PC-9 (cell line): ENCODE measurements at regions not wholly inside any gene's neighbourhood (a gene's known extent, or its start where the extent isn't known, plus 50 kb on each side); places are given as distances from the start of the nearest gene placed in this dataset.
A peak's percentile ranks its signal among the peaks of the same experiment; 100 is the strongest.

ENCODE experiments used
- BruUV-seq: library from RNA; stranded (reverse); fragments of 400-500 nt; replicated peaks from 2 replicates; lab custom pipeline; 2021; lab: Mats Ljungman, UMichigan
- CTCF ChIA-PET: fragments of 300-600 bp; sonication (Branson Sonifier 250); formaldehyde crosslinking; loops from one replicate; lab custom pipeline; 2022; ENCODE audit warnings: antibody characterized with exemption; lab: Charles Lee
- POLR2A ChIA-PET: fragments of 300-600 bp; sonication (Branson Sonifier 250); formaldehyde crosslinking; loops from one replicate; lab custom pipeline; 2022; ENCODE audit warnings: antibody characterized with exemption; ENCODE audit not compliant: unreplicated experiment; lab: Charles Lee
- DNase-seq, 2 experiments: peaks; one replicate each; pipeline versions ENCODE4 v3.0.0 to v3.0.0-alpha.2; 2015 to 2022; ENCODE audit warnings: mixed read lengths in 1 of 2
- H2AFZ ChIP-seq: fragments of 200-600 bp; sonication (generic); 2 replicates; pipeline ENCODE4 v1.8.1; 2017; ENCODE audit warnings: antibody characterized with exemption
- H3F3A ChIP-seq: fragments of 200-600 bp; sonication (generic); 2 replicates; pipeline ENCODE4 v1.8.1; 2017; ENCODE audit warnings: antibody characterized with exemption, mild to moderate bottlenecking, low read depth; ENCODE audit not compliant: insufficient read depth
- H3K27ac ChIP-seq: fragments of 200-600 bp; sonication (generic); 2 replicates; pipeline ENCODE4 v1.6.1; 2016; ENCODE audit warnings: mixed run types
- H3K27me3 ChIP-seq: fragments of 200-600 bp; sonication (generic); 2 replicates; pipeline ENCODE4 v1.6.1; 2016; ENCODE audit warnings: low read depth, mixed run types; ENCODE audit not compliant: insufficient read depth
- H3K36me3 ChIP-seq: fragments of 200-600 bp; sonication (generic); 2 replicates; pipeline ENCODE4 v1.6.1; 2016; ENCODE audit warnings: low read depth, mixed run types
- H3K4me1 ChIP-seq: fragments of 200-600 bp; sonication (generic); replicated peaks from 2 replicates; pipeline ENCODE4 v1.6.1; 2016; ENCODE audit warnings: mixed run types; ENCODE audit not compliant: insufficient read depth
- H3K4me2 ChIP-seq: fragments of 200-600 bp; sonication (generic); 2 replicates; pipeline ENCODE4 v1.6.1; 2017; ENCODE audit warnings: mixed run types
- H3K4me3 ChIP-seq: fragments of 200-600 bp; sonication (generic); 2 replicates; pipeline ENCODE4 v1.6.1; 2016; ENCODE audit warnings: mixed run types
- H3K79me2 ChIP-seq: fragments of 200-600 bp; sonication (generic); 2 replicates; pipeline ENCODE4 v1.6.1; 2017; ENCODE audit warnings: low read depth, mixed run types
- H3K9me2 ChIP-seq: fragments of 200-600 bp; sonication (generic); 2 replicates; pipeline ENCODE4 v1.8.1; 2017; ENCODE audit warnings: mild to moderate bottlenecking; ENCODE audit not compliant: insufficient read depth
- H3K9me3 ChIP-seq: fragments of 200-600 bp; sonication (generic); 2 replicates; pipeline ENCODE4 v1.8.1; 2016; ENCODE audit warnings: low read depth; ENCODE audit not compliant: insufficient read depth
- H4K20me1 ChIP-seq: fragments of 200-600 bp; sonication (generic); 2 replicates; pipeline ENCODE4 v1.8.1; 2017; ENCODE audit not compliant: insufficient read depth
- EZH2 ChIP-seq: fragments of 200-600 bp; sonication (generic); IDR thresholded peaks from 2 replicates; pipeline ENCODE4 v1.8.0; 2017; ENCODE audit warnings: antibody characterized with exemption, low read depth
- intact Hi-C: fragments of 100-400 bp; cut with micrococcal nuclease; formaldehyde crosslinking; loops from one replicate; pipeline ENCODE4 v1.10.0; 2022; ENCODE audit not compliant: unreplicated experiment
- TF ChIP-seq, protein P1 (sequence below): fragments of 200-600 bp; sonication (generic); conservative IDR thresholded peaks from 2 replicates; pipeline ENCODE4 v1.6.1; 2017; ENCODE audit warnings: mixed run types, antibody characterized with exemption, mild to moderate bottlenecking, moderate library complexity

DNA sequence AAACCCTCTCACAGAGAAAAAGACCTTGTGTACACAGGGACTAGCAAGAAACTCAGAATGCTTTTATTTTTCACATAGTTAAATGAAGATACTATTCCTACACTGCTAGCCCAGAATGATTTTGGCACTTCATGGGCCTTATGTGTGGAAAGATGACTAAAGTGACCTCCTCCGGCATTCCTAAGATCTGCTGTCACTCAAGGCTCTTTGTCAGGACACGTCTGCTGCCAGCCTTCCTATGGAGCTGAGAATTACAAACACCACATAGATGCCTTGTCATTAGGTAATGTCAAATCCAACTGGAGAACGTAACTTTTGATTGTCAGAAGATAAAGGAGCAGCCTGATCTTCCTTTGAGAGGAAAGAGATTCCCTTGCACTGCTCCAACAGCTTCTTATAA lies 249.1 kb downstream of the FAT3 start:
- Histone ChIP-seq H3K4me3 (no peak overlapping the region), H2AFZ (0 out of 2 replicates have a peak overlapping the region, but pooled peaks have one; percentile 0), H3K4me2 (no peak overlapping the region), H3K9me3 (no peaks in the 10 kb centered on the region), H3K79me2 (no peaks in the 10 kb centered on the region), H3F3A (no peaks in the 10 kb centered on the region), H3K36me3 (no peaks in the 10 kb centered on the region), H3K4me1 (no peaks in the 10 kb centered on the region), H3K9me2 (no peaks in the 10 kb centered on the region), H4K20me1 (no peaks in the 10 kb centered on the region), H3K27ac (no peak overlapping the region), H3K27me3 (no peaks in the 10 kb centered on the region)
- no peak for TF ChIP-seq EZH2
- TF ChIP-seq, protein P1, sequence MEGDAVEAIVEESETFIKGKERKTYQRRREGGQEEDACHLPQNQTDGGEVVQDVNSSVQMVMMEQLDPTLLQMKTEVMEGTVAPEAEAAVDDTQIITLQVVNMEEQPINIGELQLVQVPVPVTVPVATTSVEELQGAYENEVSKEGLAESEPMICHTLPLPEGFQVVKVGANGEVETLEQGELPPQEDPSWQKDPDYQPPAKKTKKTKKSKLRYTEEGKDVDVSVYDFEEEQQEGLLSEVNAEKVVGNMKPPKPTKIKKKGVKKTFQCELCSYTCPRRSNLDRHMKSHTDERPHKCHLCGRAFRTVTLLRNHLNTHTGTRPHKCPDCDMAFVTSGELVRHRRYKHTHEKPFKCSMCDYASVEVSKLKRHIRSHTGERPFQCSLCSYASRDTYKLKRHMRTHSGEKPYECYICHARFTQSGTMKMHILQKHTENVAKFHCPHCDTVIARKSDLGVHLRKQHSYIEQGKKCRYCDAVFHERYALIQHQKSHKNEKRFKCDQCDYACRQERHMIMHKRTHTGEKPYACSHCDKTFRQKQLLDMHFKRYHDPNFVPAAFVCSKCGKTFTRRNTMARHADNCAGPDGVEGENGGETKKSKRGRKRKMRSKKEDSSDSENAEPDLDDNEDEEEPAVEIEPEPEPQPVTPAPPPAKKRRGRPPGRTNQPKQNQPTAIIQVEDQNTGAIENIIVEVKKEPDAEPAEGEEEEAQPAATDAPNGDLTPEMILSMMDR, result no peak
- CTCF ChIA-PET, result no interaction called here
- POLR2A ChIA-PET, result no interaction called here
- intact Hi-C loops, result loop anchor here (10.0 kb wide), 1 partner anchor 89 kb away; no protein-coding TSS in a partner anchor
- peak in 1 of 2 experiments; percentile 17 for DNase-seq
- no TSS peak for BruUV-seq

- intact Hi-C loops, result loop anchor here (10.0 kb wide), 1 partner anchor 91 kb away; no protein-coding TSS in a partner anchor
- H2AFZ ChIP-seq, result no peak overlapping the region
- no peaks in the 10 kb centered on the region for H3K9me3 ChIP-seq
- no peaks in the 10 kb centered on the region for H4K20me1 ChIP-seq
- no peak overlapping the region for H3K4me2 ChIP-seq
- ChIA-PET POLR2A (no interaction called here), CTCF (no interaction called here)
- TF ChIP-seq EZH2, result no peak
- TF ChIP-seq, protein P1, result no peak
- no peaks in the 10 kb centered on the region for H3K79me2 ChIP-seq
- no peaks in the 10 kb centered on the region for H3K9me2 ChIP-seq
- BruUV-seq, result no TSS peak
- H3F3A ChIP-seq, result no peaks in the 10 kb centered on the region
- H3K4me3 ChIP-seq, result no peak overlapping the region
- no peak overlapping the region for H3K27ac ChIP-seq
- DNase-seq, result no peak
- no peaks in the 10 kb centered on the region for H3K27me3 ChIP-seq
- peaks cover 8% of the 10 kb centered on the region; the same call in 1 of the 2 replicates for H3K4me1 ChIP-seq
- H3K36me3 ChIP-seq, result no peaks in the 10 kb centered on the region
Measured at GRCh38 chr11:92475316-92475715, 250.7 kb downstream of the FAT3 start.

DNA sequence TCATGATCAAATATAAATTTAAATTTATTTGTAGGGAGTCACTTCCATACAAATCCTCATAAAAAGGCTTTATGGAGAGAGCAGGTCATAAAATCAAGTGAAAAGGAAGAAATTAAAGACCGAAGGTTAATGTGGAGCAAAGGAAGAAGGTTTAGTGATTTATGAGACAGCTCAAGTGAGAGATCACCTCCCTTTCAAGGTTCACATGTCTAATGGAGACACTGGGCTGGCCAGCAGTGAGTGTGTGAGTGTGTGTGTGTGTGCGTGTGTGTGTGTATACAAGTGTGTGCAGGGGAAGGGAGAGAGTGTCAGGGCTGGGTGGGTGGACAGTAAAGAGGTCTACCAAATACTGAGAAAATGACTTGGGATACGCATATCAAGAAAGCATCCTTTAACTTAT lies 251.2 kb downstream of the FAT3 start:
- POLR2A ChIA-PET, result no interaction called here
- Histone ChIP-seq H3K9me3 (no peaks in the 10 kb centered on the region), H3K27ac (no peak overlapping the region), H3K79me2 (no peaks in the 10 kb centered on the region), H3K27me3 (no peaks in the 10 kb centered on the region), H3K4me1 (peaks cover 8% of the 10 kb centered on the region; the same call in 1 of the 2 replicates), H3K9me2 (no peaks in the 10 kb centered on the region), H2AFZ (no peak overlapping the region), H3F3A (no peaks in the 10 kb centered on the region), H3K4me2 (no peak overlapping the region), H3K36me3 (no peaks in the 10 kb centered on the region), H4K20me1 (no peaks in the 10 kb centered on the region), H3K4me3 (no peak overlapping the region)
- DNase-seq, result no peak
- no TSS peak for BruUV-seq
- TF ChIP-seq, protein P1, result no peak
- no peak for TF ChIP-seq EZH2
- CTCF ChIA-PET, result no interaction called here
- intact Hi-C loops, result loop anchor here (10.0 kb wide), 1 partner anchor 91 kb away; no protein-coding TSS in a partner anchor
